GM23248 (cell line): ENCODE measurements at regions not wholly inside any gene's neighbourhood (a gene's known extent, or its start where the extent isn't known, plus 50 kb on each side); places are given as distances from the start of the nearest gene placed in this dataset.

ENCODE experiments used
- DNase-seq: peaks from one replicate; pipeline ENCODE4 v3.0.0-alpha.2; 2015
- H2AFZ ChIP-seq: fragments of 200-600 bp; sonication (generic); 2 replicates; pipeline ENCODE4 v1.6.1; 2016; ENCODE audit warnings: antibody characterized with exemption
- H3F3A ChIP-seq: fragments of 200-600 bp; sonication (generic); 2 replicates; pipeline ENCODE4 v1.6.1; 2016; ENCODE audit warnings: mild to moderate bottlenecking, antibody characterized with exemption, mixed run types; ENCODE audit not compliant: insufficient read depth
- H3K27ac ChIP-seq: fragments of 200-600 bp; sonication (generic); 2 replicates; pipeline ENCODE4 v1.5.1; 2016; ENCODE audit warnings: mild to moderate bottlenecking
- H3K27me3 ChIP-seq: fragments of 200-600 bp; sonication (generic); replicated peaks from 2 replicates; pipeline ENCODE4 v1.6.1; 2016; ENCODE audit warnings: mild to moderate bottlenecking; ENCODE audit not compliant: insufficient read depth
- H3K36me3 ChIP-seq: fragments of 200-600 bp; sonication (generic); 2 replicates; pipeline ENCODE4 v1.6.1; 2016; ENCODE audit warnings: low read depth, mild to moderate bottlenecking
- H3K4me1 ChIP-seq: fragments of 200-600 bp; sonication (generic); 2 replicates; pipeline ENCODE4 v1.6.1; 2016; ENCODE audit warnings: mild to moderate bottlenecking; ENCODE audit not compliant: insufficient read depth
- H3K4me2 ChIP-seq: fragments of 200-600 bp; sonication (generic); one replicate; pipeline ENCODE4 v1.6.1; 2016; ENCODE audit warnings: mild to moderate bottlenecking; ENCODE audit not compliant: unreplicated experiment
- H3K4me3 ChIP-seq: fragments of 200-600 bp; sonication (generic); 2 replicates; pipeline ENCODE4 v1.5.1; 2016; ENCODE audit warnings: mild to moderate bottlenecking
- H3K79me2 ChIP-seq: fragments of 200-600 bp; sonication (generic); 2 replicates; pipeline ENCODE4 v1.6.1; 2016; ENCODE audit warnings: mild to moderate bottlenecking; ENCODE audit not compliant: insufficient read depth
- H3K9ac ChIP-seq: fragments of 200-600 bp; sonication (generic); 2 replicates; pipeline ENCODE4 v1.6.1; 2016; ENCODE audit warnings: mild to moderate bottlenecking
- H3K9me2 ChIP-seq: fragments of 200-600 bp; sonication (generic); 2 replicates; pipeline ENCODE4 v1.6.1; 2016; ENCODE audit warnings: mixed run types, mild to moderate bottlenecking, moderate library complexity; ENCODE audit not compliant: insufficient read depth
- H3K9me3 ChIP-seq: fragments of 200-600 bp; sonication (generic); one replicate; pipeline ENCODE4 v1.6.1; 2017; ENCODE audit warnings: low read depth
- H4K20me1 ChIP-seq: fragments of 200-600 bp; sonication (generic); 2 replicates; pipeline ENCODE4 v1.6.0; 2016; ENCODE audit not compliant: insufficient read depth
- EZH2 ChIP-seq: fragments of 200-600 bp; sonication (generic); IDR thresholded peaks from 2 replicates; pipeline ENCODE4 v1.6.1; 2018; ENCODE audit warnings: antibody characterized with exemption, mild to moderate bottlenecking; ENCODE audit not compliant: insufficient read depth, poor library complexity, severe bottlenecking
- EZH2phosphoT487 ChIP-seq: fragments of 200-600 bp; sonication (generic); IDR thresholded peaks from 2 replicates; pipeline ENCODE4 v1.6.1; 2018; ENCODE audit warnings: antibody characterized with exemption, moderate library complexity, mild to moderate bottlenecking, low read depth; ENCODE audit not compliant: insufficient read depth
- WGBS, 2 experiments: methylation state at CpG; one replicate each; pipeline ENCODE4 v1.1.6; 2015 to 2017; ENCODE audit warnings: low lambda C conversion rate in 2 of 2, low coverage in 1 of 2; ENCODE audit errors: missing lambda C conversion rate in 2 of 2; 5-methylcytosine and 5-hydroxymethylcytosine counted together
- in situ Hi-C: fragments of 300-500 bp; cut with MboI; formaldehyde crosslinking; loops from 2 replicates; pipeline ENCODE4 v1.15.0; 2020

DNA sequence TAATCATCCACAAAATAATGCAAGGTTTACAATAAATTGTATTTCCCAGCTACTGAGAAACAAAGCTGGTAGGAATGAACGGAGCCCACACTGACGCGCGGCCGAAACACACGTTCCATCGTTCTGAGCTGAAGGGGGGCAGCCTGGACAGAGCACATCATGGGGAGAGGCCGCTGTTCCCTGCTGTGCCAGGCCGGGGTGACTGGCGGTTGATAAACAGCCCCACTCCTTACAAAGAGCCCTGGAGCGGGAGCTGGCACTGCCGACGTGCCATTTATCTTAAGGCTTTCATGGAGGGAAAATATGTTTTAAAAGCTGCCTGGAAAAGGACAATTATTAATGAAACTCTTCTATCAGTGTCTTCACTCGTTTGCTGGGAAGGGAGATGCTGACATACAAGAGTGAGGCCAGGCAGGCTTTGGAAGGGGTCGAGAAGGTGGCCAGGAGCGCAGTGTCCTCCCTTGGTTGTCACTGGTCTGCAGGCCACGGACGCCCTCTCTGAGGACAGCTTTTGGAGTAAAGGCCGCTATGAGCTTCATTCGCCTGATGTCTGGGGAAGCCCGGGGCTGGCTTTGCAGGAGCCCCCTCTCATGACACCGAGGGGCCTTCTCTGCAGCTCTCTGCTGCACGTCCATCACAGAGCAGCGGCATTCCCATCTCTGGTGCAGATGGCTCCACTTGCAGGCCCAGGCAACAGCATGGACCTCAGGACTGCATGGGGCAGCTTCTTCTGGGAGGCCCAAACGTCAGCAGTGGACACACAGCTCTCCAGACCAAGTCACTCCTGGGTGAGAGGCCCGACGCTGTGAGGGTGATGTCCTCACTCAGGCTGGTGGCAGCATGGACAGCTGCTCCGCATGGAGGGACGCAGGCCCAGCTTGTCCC, 355.3 kb upstream of the SFSWAP start:
- Histone ChIP-seq H3K36me3 (no peaks in the 10 kb centered on the region), H4K20me1 (no peaks in the 10 kb centered on the region), H3K4me3 (no peak overlapping the region), H3K79me2 (no peaks in the 10 kb centered on the region), H2AFZ (no peak overlapping the region), H3K27me3 (no peaks in the 10 kb centered on the region), H3K4me2 (no peak overlapping the region), H3K9me2 (no peaks in the 10 kb centered on the region), H3F3A (no peaks in the 10 kb centered on the region), H3K9me3 (no peaks in the 10 kb centered on the region), H3K9ac (no peak overlapping the region), H3K27ac (no peak overlapping the region), H3K4me1 (no peaks in the 10 kb centered on the region)
- TF ChIP-seq EZH2phosphoT487 (no peak), EZH2 (no peak)
- DNase-seq: no peak
- WGBS, 2 experiments: 50 to 58% methylated on average over 28 to 29 of the region's 29 CpGs
- in situ Hi-C loops: no loop called here

DNA sequence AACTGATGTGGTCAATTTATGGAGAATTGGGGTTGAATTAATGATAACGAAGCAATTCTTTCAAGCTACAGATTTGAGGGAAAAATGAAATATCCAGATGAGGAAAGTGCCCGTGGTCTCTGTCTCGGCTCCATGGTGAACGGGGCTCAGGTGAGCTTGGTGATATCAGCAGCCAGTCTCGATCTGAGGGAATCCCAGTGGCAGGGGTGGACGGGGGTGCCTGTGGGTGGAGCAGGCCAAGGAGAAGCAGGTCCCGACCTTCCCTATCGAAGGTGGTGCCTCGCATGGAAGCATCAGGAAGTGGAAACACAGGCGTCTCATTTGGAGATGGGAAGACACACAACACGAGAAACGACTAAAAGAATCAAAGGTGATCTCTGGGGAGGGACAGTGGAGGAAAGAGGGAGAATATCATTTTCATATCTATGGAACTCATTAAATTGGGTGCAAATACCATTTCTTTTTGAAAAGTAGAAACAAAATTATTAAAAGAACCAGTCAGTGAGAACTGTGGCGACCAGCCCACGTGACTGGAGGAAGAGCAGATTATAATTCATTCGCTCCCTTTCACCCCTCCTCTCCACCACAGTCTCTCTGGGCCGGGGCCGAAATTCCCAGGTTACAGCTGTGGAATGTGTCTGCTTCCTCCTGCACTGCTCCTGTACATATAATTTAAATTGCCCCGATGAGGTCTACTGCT, 354.3 kb upstream of the SFSWAP start:
- H3F3A ChIP-seq: no peaks in the 10 kb centered on the region
- no peaks in the 10 kb centered on the region for H3K36me3 ChIP-seq
- no peaks in the 10 kb centered on the region for H4K20me1 ChIP-seq
- no peaks in the 10 kb centered on the region for H3K79me2 ChIP-seq
- no peaks in the 10 kb centered on the region for H3K9me3 ChIP-seq
- H3K27ac ChIP-seq: no peak overlapping the region
- H3K27me3 ChIP-seq: no peaks in the 10 kb centered on the region
- TF ChIP-seq EZH2 (no peak), EZH2phosphoT487 (no peak)
- in situ Hi-C loops: no loop called here
- no peak overlapping the region for H3K9ac ChIP-seq
- 39% methylated on average over 18 of the region's 18 CpGs for WGBS, 2 experiments
- no peak overlapping the region for H3K4me2 ChIP-seq
- no peaks in the 10 kb centered on the region for H3K4me1 ChIP-seq
- H2AFZ ChIP-seq: no peak overlapping the region
- no peak for DNase-seq
- H3K9me2 ChIP-seq: no peaks in the 10 kb centered on the region
- no peak overlapping the region for H3K4me3 ChIP-seq

DNA sequence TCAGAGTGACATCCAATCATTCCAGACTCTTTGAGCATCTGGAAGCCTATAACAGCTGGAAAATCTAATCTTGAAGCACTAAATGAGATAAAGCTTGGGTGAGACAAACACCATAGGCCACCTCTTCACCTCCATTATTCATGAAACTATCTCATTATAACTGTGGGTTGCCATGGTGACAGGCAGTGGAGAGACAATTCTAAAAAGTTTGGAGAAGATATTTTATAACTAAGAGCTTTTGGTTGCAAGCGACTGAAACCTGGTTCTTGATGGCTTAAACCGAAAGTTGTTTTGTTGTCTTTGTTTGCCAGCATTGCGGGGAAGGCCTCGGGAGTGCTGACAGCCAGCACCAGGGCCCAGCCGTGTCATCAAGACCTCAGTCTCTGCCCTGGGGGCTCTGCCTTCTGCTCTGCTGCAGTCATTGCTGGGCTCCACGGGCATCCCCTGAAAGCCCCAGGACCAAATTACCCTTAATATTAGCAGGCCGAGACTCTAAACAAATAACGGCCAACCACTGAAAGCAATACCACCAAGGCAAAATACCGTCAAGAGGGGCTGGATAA, 353.6 kb upstream of the SFSWAP start:
- Histone ChIP-seq H3K27me3 (no peaks in the 10 kb centered on the region), H3K4me2 (no peak overlapping the region), H3K4me3 (no peak overlapping the region), H3F3A (no peaks in the 10 kb centered on the region), H3K9ac (no peak overlapping the region), H3K27ac (no peak overlapping the region), H3K79me2 (no peaks in the 10 kb centered on the region), H3K4me1 (no peaks in the 10 kb centered on the region), H3K36me3 (no peaks in the 10 kb centered on the region), H2AFZ (no peak overlapping the region), H4K20me1 (no peaks in the 10 kb centered on the region), H3K9me2 (no peaks in the 10 kb centered on the region), H3K9me3 (no peaks in the 10 kb centered on the region)
- in situ Hi-C loops: no loop called here
- no peak for DNase-seq
- WGBS, 2 experiments: 39 to 42% methylated on average over 9 of the region's 9 CpGs
- TF ChIP-seq EZH2phosphoT487 (no peak), EZH2 (no peak)

DNA sequence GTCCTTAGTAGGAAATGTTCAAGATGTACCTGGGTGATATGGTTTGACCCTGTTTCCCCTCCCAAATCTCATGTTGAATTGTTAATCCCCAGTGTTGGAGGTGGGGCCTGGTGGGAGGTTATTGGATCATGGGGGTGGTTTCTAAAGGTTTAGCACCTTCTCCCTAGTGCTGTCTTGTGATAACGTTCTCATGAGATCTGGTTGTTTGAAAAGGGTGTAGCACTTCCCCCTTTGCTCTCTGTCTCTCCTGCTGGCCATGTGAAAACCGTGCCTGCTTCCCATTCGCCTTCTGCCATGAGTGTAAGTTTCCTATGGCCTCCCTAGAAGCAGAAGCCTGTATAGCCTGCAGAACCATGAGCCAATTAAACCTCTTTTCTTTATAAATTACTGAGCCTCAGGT, 353.0 kb upstream of the SFSWAP start:
- Histone ChIP-seq H3K4me1 (no peaks in the 10 kb centered on the region), H3K27me3 (no peaks in the 10 kb centered on the region), H3K79me2 (no peaks in the 10 kb centered on the region), H4K20me1 (no peaks in the 10 kb centered on the region), H3K27ac (no peak overlapping the region), H3K36me3 (no peaks in the 10 kb centered on the region), H3K4me2 (no peak overlapping the region), H3F3A (no peaks in the 10 kb centered on the region), H3K4me3 (no peak overlapping the region), H3K9ac (no peak overlapping the region), H3K9me3 (no peaks in the 10 kb centered on the region), H3K9me2 (no peaks in the 10 kb centered on the region), H2AFZ (no peak overlapping the region)
- TF ChIP-seq EZH2phosphoT487 (no peak), EZH2 (no peak)
- WGBS, 2 experiments: 23 to 26% methylated on average over 3 of the region's 3 CpGs
- no peak for DNase-seq
- in situ Hi-C loops: no loop called here
